MM.1S (cell line): ENCODE measurements at regions not wholly inside any gene's neighbourhood (a gene's known extent, or its start where the extent isn't known, plus 50 kb on each side); places are given as distances from the start of the nearest gene placed in this dataset.

Experiments used
- DNase-seq: peaks from one replicate; pipeline ENCODE4 v3.0.0-alpha.2; 2015
- H2AFZ ChIP-seq: fragments of 300-600 bp; sonication (generic); 2 replicates; pipeline ENCODE4 v1.6.0; 2016; ENCODE audit warnings: antibody characterized with exemption, low read length
- H3F3A ChIP-seq: fragments of 300-600 bp; sonication (generic); 2 replicates; pipeline ENCODE4 v1.6.1; 2016; ENCODE audit warnings: mild to moderate bottlenecking, antibody characterized with exemption, low read length, moderate library complexity, mixed read lengths; ENCODE audit not compliant: insufficient read depth
- H3K27ac ChIP-seq: fragments of 300-600 bp; sonication (generic); 2 replicates; pipeline ENCODE4 v1.5.1; 2016; ENCODE audit warnings: mild to moderate bottlenecking, low read length
- H3K27me3 ChIP-seq: fragments of 300-600 bp; sonication (generic); replicated peaks from 2 replicates; pipeline ENCODE4 v1.6.0; 2016; ENCODE audit warnings: low read length; ENCODE audit not compliant: insufficient read depth
- H3K36me3 ChIP-seq: fragments of 300-600 bp; sonication (generic); replicated peaks from 2 replicates; pipeline ENCODE4 v1.6.1; 2016; ENCODE audit warnings: mild to moderate bottlenecking, low read length, mixed read lengths; ENCODE audit not compliant: insufficient read depth
- H3K4me1 ChIP-seq: fragments of 300-600 bp; sonication (generic); 2 replicates; pipeline ENCODE4 v1.6.1; 2016; ENCODE audit warnings: low read length, mixed read lengths
- H3K4me2 ChIP-seq: fragments of 300-600 bp; sonication (generic); 2 replicates; pipeline ENCODE4 v1.6.0; 2016; ENCODE audit warnings: low read depth, low read length
- H3K4me3 ChIP-seq: fragments of 300-600 bp; sonication (generic); 2 replicates; pipeline ENCODE4 v1.5.1; 2016; ENCODE audit warnings: low read length, mixed read lengths
- H3K79me2 ChIP-seq: fragments of 300-600 bp; sonication (generic); 2 replicates; pipeline ENCODE4 v1.6.1; 2016; ENCODE audit warnings: mixed run types, low read length, mixed read lengths
- H3K9ac ChIP-seq: fragments of 300-600 bp; sonication (generic); 2 replicates; pipeline ENCODE4 v1.6.1; 2016; ENCODE audit warnings: low read length, mixed read lengths
- H3K9me2 ChIP-seq: fragments of 300-600 bp; sonication (generic); replicated peaks from 2 replicates; pipeline ENCODE4 v1.6.1; 2016; ENCODE audit warnings: mild to moderate bottlenecking, low read length, mixed read lengths; ENCODE audit not compliant: insufficient read depth
- H3K9me3 ChIP-seq: fragments of 300-600 bp; sonication (generic); replicated peaks from 2 replicates; pipeline ENCODE4 v1.6.1; 2016; ENCODE audit warnings: mild to moderate bottlenecking, low read length, mixed read lengths; ENCODE audit not compliant: insufficient read depth
- H4K20me1 ChIP-seq: fragments of 300-600 bp; sonication (generic); 2 replicates; pipeline ENCODE4 v1.6.1; 2016; ENCODE audit warnings: mild to moderate bottlenecking, low read length, moderate library complexity, mixed read lengths; ENCODE audit not compliant: insufficient read depth
- CTCF ChIP-seq: fragments of 300-600 bp; sonication (generic); IDR thresholded peaks from 2 replicates; pipeline ENCODE4 v1.5.1; 2016; ENCODE audit warnings: antibody characterized with exemption, low read length, mixed read lengths
- EZH2 ChIP-seq: fragments of 300-600 bp; sonication (generic); optimal IDR thresholded peaks from 2 replicates; pipeline ENCODE3; 2017; ENCODE audit warnings: low read depth, mild to moderate bottlenecking, antibody characterized with exemption, low read length, mixed read lengths
- EZH2phosphoT487 ChIP-seq: fragments of 300-600 bp; sonication (generic); IDR thresholded peaks from 2 replicates; pipeline ENCODE4 v1.6.1; 2018; ENCODE audit warnings: antibody characterized with exemption, low read length

- no peaks in the 10 kb centered on the region for H3K4me1 ChIP-seq
- no peak overlapping the region for H3K9ac ChIP-seq
- H3K79me2 ChIP-seq, result no peaks in the 10 kb centered on the region
- no peaks in the 10 kb centered on the region for H3F3A ChIP-seq
- H4K20me1 ChIP-seq, result no peaks in the 10 kb centered on the region
- TF ChIP-seq CTCF, result no peak
- no peak for TF ChIP-seq EZH2
- TF ChIP-seq EZH2phosphoT487, result no peak
- no peak overlapping the region for H3K4me2 ChIP-seq
- H3K4me3 ChIP-seq, result no peak overlapping the region
- H3K9me3 ChIP-seq, result no peaks in the 10 kb centered on the region
- H3K36me3 ChIP-seq, result no peaks in the 10 kb centered on the region
- no peak overlapping the region for H3K27ac ChIP-seq
- no peak for DNase-seq
- no peak overlapping the region for H2AFZ ChIP-seq
- no peaks in the 10 kb centered on the region for H3K9me2 ChIP-seq
- no peaks in the 10 kb centered on the region for H3K27me3 ChIP-seq
Observed at GRCh38 chr10:8511026-8511425, 456.5 kb downstream of the GATA3 start.

GRCh38 chr10:8513155-8514147, 459.0 kb downstream of the GATA3 start:
- no peaks in the 10 kb centered on the region for H3K79me2 ChIP-seq
- no peaks in the 10 kb centered on the region for H4K20me1 ChIP-seq
- H3K4me1 ChIP-seq, result no peaks in the 10 kb centered on the region
- no peak overlapping the region for H3K9ac ChIP-seq
- no peaks in the 10 kb centered on the region for H3K36me3 ChIP-seq
- H3K27me3 ChIP-seq, result no peaks in the 10 kb centered on the region
- H3F3A ChIP-seq, result no peaks in the 10 kb centered on the region
- H3K9me2 ChIP-seq, result no peaks in the 10 kb centered on the region
- no peak overlapping the region for H2AFZ ChIP-seq
- H3K9me3 ChIP-seq, result no peaks in the 10 kb centered on the region
- no peak overlapping the region for H3K27ac ChIP-seq
- TF ChIP-seq CTCF (no peak), EZH2phosphoT487 (no peak), EZH2 (no peak)
- H3K4me2 ChIP-seq, result no peak overlapping the region
- no peak overlapping the region for H3K4me3 ChIP-seq
- no peak for DNase-seq

GRCh38 chr10:8520382-8520781, 465.9 kb downstream of the GATA3 start:
- no peaks in the 10 kb centered on the region for H4K20me1 ChIP-seq
- no peak overlapping the region for H3K4me3 ChIP-seq
- no peaks in the 10 kb centered on the region for H3K9me2 ChIP-seq
- no peaks in the 10 kb centered on the region for H3K36me3 ChIP-seq
- no peaks in the 10 kb centered on the region for H3K4me1 ChIP-seq
- no peak overlapping the region for H2AFZ ChIP-seq
- DNase-seq, result no peak
- no peaks in the 10 kb centered on the region for H3K79me2 ChIP-seq
- H3K27ac ChIP-seq, result no peak overlapping the region
- no peaks in the 10 kb centered on the region for H3K9me3 ChIP-seq
- no peak overlapping the region for H3K9ac ChIP-seq
- H3F3A ChIP-seq, result no peaks in the 10 kb centered on the region
- H3K4me2 ChIP-seq, result no peak overlapping the region
- no peaks in the 10 kb centered on the region for H3K27me3 ChIP-seq
- TF ChIP-seq CTCF (0 out of 2 replicates have a peak, but pooled peaks have one; percentile 14), EZH2 (no peak)
